GM10266 (cell line): ENCODE measurements at regions not wholly inside any gene's neighbourhood (a gene's known extent, or its start where the extent isn't known, plus 50 kb on each side); places are given as distances from the start of the nearest gene placed in this dataset.

Experiments
- DNase-seq: peaks from one replicate; pipeline ENCODE4 v3.0.0; 2012; ENCODE audit errors: extremely low spot score
- TF ChIP-seq, protein P1 (sequence below): IDR thresholded peaks from 2 replicates; pipeline ENCODE4 v1.5.1; 2012; ENCODE audit warnings: mild to moderate bottlenecking, low read depth; ENCODE audit not compliant: control insufficient read depth, insufficient read depth; ENCODE audit errors: missing control alignments

- TF ChIP-seq, protein P1, sequence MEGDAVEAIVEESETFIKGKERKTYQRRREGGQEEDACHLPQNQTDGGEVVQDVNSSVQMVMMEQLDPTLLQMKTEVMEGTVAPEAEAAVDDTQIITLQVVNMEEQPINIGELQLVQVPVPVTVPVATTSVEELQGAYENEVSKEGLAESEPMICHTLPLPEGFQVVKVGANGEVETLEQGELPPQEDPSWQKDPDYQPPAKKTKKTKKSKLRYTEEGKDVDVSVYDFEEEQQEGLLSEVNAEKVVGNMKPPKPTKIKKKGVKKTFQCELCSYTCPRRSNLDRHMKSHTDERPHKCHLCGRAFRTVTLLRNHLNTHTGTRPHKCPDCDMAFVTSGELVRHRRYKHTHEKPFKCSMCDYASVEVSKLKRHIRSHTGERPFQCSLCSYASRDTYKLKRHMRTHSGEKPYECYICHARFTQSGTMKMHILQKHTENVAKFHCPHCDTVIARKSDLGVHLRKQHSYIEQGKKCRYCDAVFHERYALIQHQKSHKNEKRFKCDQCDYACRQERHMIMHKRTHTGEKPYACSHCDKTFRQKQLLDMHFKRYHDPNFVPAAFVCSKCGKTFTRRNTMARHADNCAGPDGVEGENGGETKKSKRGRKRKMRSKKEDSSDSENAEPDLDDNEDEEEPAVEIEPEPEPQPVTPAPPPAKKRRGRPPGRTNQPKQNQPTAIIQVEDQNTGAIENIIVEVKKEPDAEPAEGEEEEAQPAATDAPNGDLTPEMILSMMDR = no peak
- peak; percentile 11 for DNase-seq
These were observed 308.9 kb upstream of the RUNX1 start for GRCh38 chr21:35358008-35358407.

- TF ChIP-seq, protein P1 = no peak
- no peak for DNase-seq
These were observed 308.1 kb upstream of the RUNX1 start for GRCh38 chr21:35357041-35357780.

GRCh38 chr21:35354078-35354477 is 305.0 kb upstream of the RUNX1 start:
- TF ChIP-seq, protein P1 = no peak

DNA sequence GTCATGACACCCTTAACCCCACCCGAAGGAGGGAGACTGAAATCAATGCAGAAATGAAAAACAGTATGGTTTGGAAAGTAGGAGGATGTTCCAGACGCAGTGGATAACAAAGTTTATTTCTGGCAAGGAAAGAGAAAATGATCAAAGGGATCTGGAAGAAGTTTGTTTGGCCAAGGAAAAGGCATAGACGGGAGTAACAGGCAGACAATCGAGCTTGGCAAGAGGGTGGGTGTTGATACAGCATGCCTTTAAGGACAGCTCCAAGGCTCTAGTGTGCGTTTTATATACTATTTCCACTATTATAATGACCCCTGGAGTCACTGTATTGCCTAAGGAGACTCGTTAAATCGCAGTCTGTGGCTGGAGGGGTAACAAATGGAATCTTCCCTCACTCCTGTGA is 303.7 kb upstream of the RUNX1 start:
- no peak for DNase-seq
- TF ChIP-seq, protein P1 = no peak

More at GRCh38 chr21:35354078-35354477, 305.0 kb upstream of the RUNX1 start:
- no peak for DNase-seq

GRCh38 chr21:35352066-35352770 is 303.1 kb upstream of the RUNX1 start:
- no peak for DNase-seq
- TF ChIP-seq, protein P1 = no peak

DNA sequence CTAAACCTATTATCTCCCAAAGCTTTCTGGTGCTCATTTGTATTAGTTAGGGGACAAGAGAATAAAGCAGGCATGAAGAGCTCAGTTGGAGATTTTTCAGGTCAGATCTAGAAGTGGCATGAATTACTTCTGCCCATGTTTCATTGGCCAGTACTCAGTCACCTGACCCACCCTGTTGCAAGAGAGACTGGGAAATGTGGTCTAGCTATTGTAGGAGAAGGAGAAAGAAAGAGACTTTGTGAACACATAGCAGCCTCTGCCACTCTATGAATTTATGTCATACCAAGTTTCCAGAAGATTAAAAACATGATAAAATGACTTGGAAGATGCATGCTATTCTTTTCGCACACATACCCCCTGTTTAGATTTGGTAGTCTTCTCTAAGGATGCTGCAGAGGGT is 302.3 kb upstream of the RUNX1 start:
- no peak for DNase-seq
- TF ChIP-seq, protein P1 = no peak

- no peak for DNase-seq
- TF ChIP-seq, protein P1 = no peak
These were observed 301.9 kb upstream of the RUNX1 start for GRCh38 chr21:35350965-35351364.
